Stimulated activated CD8-positive, alpha-beta memory T cell treated with anti-CD3 and anti-CD28 coated beads, Interleukin-2, amount 100 ng/mL, for 48 hours (primary cell): ENCODE measurements at regions not wholly inside any gene's neighbourhood (a gene's known extent, or its start where the extent isn't known, plus 50 kb on each side); places are given as distances from the start of the nearest gene placed in this dataset.
A peak's percentile ranks its signal among the peaks of the same experiment; 100 is the strongest.
"Not testable (repeated sequence)": the region's sequence is repeated elsewhere in the genome, so short reads cannot be mapped to it uniquely, and the experiment has no call there.

ENCODE experiments used
- DNase-seq, 2 donors: peaks; one replicate each; pipeline ENCODE4 v3.0.0-alpha.2; 2020; ENCODE audit warnings: low read depth in 2 of 2

DNA sequence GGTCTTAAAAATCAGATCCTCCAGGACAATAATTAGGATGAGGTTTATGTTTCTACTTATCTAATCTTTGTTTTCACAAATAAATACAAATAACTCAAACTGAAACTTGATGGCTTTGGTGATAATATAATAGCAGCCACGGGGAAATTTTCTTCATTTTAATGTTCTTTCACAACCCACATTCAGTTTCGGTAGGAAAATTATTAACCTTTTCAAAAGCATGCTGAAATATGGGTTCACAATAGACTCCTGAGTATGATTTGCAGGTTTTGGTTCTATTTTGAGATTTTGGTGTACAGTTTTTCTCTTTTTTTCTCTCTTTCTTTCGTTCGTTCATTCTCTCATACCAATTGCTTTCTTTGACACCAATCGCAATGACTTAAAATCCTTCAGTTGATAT is 233.9 kb upstream of the PLGLB2 start:
- DNase-seq, result not testable (repeated sequence)

- not testable (repeated sequence) for DNase-seq
Measured at GRCh38 chr2:87514515-87514914, 233.4 kb upstream of the PLGLB2 start.

DNA sequence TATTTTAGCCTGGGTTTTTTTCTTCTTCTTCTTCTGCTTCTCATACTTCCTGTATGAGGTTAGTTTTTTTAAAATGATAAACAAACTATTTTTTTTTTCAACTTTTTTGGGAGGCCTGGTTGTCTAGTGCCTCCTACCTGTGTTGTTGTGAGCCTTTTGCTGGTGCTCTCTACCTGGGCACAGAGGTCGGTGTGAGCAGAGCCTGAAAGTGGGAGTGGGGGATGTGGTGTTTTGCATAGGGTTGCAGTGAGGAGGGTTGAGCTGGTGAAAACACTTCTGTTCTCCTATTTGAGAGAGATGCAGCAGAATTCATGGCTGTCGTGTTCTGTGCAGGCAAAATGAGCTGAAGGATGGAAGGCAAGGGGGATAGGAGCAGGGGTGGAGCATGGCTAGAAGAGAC is 232.7 kb upstream of the PLGLB2 start:
- DNase-seq, result not testable (repeated sequence)

DNA sequence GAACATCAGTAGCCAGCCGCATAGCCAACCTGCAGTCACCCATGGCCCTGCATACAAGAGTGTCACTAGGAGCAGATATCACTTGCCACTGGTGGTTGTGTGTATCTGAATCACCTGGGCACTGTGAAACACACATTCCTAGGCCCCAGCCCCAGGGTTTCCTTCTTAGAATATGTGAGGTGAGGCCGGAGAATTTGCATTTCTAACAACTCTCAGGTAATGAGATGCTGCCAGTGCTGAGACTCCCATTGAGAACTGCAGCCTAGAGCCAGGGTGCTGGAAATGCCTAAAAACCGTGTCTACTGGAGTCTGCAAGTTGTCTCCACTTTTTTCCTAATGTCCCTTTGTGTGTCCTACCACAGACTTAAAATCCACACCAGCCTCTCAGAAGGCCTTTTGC is 232.0 kb upstream of the PLGLB2 start:
- DNase-seq, result not testable (repeated sequence)

DNA sequence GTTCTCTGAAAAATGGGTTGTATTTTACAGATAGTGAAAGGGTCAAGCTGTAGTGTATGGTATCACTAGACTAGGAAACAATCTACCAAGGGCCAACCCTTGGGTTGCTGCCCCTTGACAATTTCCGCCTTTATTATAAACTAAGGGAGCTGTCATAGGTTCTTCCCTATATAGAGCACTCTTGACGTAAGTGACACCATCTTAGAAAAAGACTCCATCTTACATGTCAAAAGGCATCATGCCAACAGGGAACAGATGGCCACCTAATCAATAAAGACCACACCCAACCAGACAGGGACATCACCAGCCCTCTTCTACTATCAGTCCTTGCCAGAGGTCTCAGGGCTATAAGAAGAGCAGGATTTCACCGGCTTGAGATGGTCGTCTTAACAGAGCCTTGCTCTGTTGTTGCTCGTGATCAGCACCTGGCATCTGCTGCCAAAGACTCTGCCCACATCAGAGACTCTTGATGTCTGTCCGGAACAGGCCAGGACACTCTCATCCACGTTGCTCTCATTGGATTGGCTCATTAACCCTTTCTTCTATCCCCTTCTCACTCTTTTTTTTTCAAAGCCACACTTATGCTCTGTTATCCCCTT is 231.4 kb upstream of the PLGLB2 start:
- not testable (repeated sequence) for DNase-seq

GRCh38 chr2:87517438-87517837 is 230.4 kb upstream of the PLGLB2 start:
- not testable (repeated sequence) for DNase-seq

DNA sequence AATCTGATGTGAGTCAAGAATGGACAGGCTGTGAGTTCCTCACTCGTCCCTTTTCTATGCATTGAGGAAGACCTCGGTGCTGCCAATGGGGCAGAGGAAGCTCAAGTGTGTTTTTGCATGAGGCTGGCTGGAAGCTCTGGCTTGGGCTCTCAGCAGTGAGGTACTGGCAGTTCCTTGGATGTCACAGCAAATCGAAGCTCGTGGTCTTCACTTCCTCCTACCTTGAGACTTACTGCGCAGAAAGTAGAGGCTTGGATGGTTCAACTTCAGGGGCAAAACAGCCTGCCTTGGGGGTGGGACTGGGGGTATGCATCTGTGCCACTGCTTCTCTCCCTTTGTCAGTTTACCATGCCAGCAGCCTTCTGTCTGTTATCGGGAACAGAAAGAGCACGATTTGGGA is 229.8 kb upstream of the PLGLB2 start:
- DNase-seq, result not testable (repeated sequence)

GRCh38 chr2:87518547-87518946 is 229.3 kb upstream of the PLGLB2 start:
- DNase-seq, result not testable (repeated sequence)

- DNase-seq, result not testable (repeated sequence)
Measured at GRCh38 chr2:87519158-87520011, 228.5 kb upstream of the PLGLB2 start.

GRCh38 chr2:87521057-87521456 is 226.8 kb upstream of the PLGLB2 start:
- DNase-seq, result peak in 1 of 2 donors; percentile 37

DNA sequence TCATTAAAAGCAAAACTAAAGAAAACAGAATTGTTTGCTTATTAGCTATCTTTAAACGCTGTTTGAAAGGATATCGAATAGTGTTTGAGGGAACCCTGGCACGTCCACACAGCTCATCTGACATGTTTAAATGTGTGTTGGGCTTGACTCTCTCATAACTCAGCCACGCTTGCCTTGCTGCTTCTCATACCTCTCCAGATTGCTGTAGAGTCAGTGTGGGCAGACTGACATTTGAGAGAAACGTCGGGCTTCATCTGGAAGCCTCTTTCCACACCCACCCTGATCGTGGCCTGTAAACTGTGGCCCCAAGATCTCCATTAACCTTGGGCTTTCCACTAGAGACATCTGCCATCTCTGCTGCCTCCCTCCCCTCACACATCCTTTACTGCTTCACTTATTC is 226.4 kb upstream of the PLGLB2 start:
- DNase-seq, result not testable (repeated sequence)

DNA sequence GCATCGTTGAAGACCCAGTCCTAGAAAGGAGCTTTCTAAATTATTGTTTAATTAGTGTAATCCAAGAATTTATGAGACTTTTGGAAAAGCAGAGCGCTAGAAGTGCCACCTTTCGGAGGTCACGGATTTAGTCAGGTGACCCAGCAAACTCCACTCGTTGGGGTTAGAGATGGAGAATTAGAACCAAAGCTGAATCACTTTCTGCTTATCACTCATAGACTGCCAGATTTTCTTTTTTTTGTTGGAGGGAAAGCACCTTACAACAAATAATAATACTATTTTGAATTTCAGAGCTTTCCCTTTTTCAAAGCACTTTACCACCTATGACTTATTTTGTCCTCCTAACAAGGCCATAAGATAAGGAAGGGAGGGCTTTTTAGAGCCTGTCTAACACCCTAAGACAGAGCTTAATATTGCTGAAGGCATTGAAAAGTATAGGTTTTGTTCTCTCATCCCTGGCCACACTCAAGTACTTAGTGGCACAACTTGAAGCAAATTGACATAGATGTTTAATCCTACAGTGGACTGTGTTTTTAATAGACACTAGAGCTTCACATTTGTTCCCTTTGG is 223.2 kb upstream of the PLGLB2 start:
- DNase-seq, result not testable (repeated sequence)

GRCh38 chr2:87525497-87525991 is 222.3 kb upstream of the PLGLB2 start:
- DNase-seq, result not testable (repeated sequence)

DNA sequence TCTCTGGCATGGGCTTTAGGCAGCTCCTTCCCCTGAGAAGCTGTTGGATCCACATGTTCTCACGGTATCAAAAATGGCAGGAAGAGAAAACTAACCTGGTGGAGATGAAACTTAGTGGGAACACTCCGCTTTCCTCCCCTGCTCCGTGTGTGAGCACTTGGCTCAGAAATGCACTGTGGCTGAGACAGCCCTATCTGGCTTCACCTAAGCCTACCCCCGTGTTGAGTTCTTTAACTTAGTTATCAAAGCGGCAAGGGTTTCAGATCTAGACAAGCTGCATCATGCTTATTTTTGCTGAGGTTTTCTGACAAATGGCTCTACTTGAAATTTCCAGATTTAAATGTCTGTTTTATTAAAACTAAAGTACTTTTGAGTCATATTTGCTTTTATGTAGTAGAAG is 221.6 kb upstream of the PLGLB2 start:
- DNase-seq, result not testable (repeated sequence)

GRCh38 chr2:87531968-87532715 is 215.7 kb upstream of the PLGLB2 start:
- not testable (repeated sequence) for DNase-seq

GRCh38 chr2:87533390-87534272 is 214.3 kb upstream of the PLGLB2 start:
- DNase-seq, result not testable (repeated sequence)

DNA sequence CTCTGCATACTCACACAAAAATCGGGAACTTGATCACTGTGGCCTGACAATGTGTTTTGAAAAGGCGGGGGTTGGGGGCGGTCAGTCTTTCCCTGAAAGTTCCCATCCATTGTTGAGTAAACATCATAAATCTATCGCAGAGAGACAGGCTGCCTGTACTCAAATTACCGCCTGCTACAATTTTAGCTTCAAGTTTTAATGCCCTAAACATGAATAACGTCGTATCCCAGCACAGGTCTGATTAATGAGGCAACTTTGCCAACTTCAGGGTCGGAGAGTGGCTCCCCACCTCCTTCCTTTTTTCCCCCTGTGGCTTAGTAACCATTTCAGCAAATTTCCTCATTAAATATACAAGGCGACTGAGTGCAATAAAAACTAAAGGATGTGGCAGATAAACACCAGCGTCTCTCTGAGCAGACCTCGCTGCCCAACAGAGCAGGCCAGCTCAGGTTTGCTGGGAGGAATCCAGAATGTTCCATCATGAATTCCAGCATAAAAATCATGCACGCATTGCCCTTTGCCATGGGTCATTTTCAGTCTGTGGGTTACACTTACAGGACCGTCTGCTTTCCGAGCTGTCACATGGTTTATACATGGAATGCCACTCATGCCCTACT is 213.5 kb upstream of the PLGLB2 start:
- not testable (repeated sequence) for DNase-seq

GRCh38 chr2:87536427-87536826 is 211.5 kb upstream of the PLGLB2 start:
- DNase-seq, result not testable (repeated sequence)

DNA sequence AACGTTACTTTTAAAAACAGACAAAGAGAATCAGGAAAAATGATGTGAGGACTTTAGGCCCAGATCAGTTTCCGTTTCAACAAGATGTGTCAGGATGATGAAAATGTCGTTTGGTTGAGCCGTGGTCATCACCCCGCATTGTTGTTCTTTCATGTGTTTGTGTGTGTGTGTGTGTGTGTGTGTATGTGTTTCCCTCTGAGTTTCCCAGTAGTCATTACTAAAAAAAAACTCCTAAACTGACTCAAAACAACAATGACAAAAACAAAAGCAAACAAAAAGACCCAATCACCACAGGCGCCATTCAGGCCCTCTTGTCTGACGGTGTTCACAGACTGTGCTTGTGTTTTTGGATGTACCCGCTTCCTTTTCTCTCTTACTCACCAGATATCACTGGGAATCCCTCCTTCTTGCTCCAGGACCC is 210.6 kb upstream of the PLGLB2 start:
- not testable (repeated sequence) for DNase-seq

DNA sequence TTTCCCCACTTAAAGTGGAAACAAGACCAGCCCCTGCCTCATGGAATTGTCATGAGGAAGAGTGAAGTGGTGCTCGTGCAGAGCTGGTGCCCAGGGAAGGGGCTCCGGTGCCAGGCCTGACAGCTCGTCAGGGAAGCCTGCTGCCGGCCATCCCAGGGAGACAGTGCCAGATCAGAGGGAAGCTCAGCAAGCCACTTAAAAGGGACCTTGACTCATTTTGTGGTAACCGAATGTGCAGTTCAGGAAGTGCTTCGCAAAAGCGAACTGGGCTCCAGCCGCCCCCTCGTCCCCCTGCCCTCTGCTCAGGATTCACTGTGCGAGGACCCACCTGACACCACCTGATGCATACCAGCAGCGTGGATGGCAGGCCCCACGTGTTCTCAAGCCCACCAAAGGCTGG is 209.6 kb upstream of the PLGLB2 start:
- DNase-seq, result not testable (repeated sequence)
